ENCODE measurements at regions not wholly inside any gene's neighbourhood (a gene's known extent, or its start where the extent isn't known, plus 50 kb on each side); places are given as distances from the start of the nearest gene placed in this dataset.

- DNase-seq (ENCODE audit: low read depth): no peak
These were observed 120.3 kb upstream of the MYL2 start for GRCh38 chr12:111040690-111041089.

DNA sequence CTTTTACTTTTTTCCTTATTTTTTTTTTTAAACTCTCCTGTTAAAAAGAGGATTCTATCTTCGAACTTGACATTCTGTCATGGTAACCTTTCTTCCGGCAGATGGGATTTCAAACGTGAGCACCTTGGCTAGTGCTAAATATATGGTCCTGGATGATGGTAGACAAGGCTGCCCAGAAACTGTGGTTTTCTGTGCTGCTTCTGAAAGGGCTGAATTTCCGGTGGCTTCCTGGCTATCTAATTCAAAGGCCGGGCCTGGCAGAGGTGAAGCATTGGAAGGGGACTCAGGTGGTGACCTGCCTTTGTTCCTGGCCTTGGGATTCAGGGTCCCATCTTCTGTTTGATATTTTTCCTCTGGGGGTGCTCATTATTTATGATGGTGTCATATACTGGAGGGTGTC is 118.6 kb upstream of the MYL2 start:
- DNase-seq (ENCODE audit: low read depth): no peak

- no peak for DNase-seq (ENCODE audit: low read depth)
These were observed 117.7 kb upstream of the MYL2 start for GRCh38 chr12:111038077-111038476.

GRCh38 chr12:111037047-111037446 is 116.7 kb upstream of the MYL2 start:
- DNase-seq (ENCODE audit: low read depth): no peak

GRCh38 chr12:111035578-111036301 is 115.4 kb upstream of the MYL2 start:
- DNase-seq (ENCODE audit: low read depth): no peak

DNA sequence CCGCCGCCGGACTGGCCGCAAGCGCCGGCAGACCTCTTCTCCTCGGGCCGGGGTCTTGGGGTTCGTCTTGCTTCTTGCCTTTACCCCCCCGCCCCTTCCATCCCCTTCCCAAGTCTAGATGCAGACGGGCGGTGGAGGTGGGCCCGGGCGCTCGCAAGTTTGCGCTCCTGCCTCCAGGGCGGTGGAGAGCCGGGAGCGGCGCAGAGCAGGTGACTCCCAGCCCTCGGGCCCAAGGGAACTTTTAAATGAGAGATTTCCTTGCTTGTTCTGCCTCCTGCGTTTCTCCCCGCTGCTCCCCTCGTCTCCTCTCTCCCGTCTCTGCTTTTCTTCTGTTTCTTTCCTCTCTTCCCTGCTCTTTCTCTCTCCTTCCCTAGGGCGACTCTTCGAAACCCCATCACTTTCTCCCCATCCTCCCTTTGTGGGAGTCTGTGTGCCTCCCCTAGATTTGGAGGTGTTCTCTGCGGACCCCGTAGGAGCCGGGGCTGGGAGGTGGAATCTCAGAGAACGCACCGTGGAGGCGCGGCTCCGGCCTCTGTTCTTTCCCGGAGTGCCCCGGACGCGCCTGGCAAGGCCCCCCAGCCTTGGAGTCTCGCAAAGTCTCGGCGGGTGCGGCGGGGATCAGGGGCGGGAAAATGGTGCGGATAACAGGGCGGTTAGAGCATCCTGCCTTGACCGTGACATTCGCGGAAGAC is 114.7 kb upstream of the MYL2 start:
- no peak for DNase-seq (ENCODE audit: low read depth)

GRCh38 chr12:111034083-111034885 is 113.9 kb upstream of the MYL2 start, which contains the start of gene CUX2:
CUX2 (plus strand) TSS chr12:111034165.
- no peak for DNase-seq (ENCODE audit: low read depth)

DNA sequence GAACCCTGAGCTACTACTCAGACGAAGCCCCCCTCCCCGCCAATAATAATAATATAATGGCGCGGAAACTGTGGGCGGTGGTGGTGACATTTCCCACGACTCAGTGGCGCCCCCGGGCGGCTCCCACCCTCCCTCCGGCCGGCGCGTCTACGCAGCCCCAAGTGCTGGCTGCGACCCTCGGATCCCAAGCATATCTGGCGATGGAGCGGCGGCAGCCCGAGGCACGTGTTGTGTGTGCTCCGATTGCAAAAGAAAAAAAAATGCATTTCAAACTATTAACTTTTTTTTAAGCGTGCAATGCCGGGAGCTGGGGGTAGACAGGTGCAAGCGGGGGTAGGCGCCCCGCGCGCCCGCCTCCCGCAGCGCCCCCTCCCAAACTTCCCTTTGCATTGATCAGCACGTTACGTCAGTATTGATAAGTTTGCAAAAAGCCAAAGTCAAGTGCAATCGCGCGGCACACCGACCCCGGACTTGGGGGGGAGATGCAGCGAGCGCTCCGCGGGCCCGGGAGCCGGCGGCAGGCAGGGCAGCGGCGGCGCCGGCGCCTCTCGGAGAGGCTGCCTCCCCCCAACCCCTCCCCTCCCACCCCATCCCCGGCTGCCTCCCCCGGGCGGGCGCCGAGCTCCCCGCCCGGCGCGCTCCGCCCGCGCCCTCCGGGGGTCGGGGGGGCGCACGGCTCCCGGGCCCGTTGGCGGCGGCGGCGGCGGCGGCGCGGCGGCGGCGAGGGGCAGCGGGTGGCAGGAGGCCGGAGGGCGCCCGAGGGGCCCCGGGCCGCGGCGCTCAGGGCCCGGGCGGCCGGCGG is 113.1 kb upstream of the MYL2 start:
- no peak for DNase-seq (ENCODE audit: low read depth)

GRCh38 chr12:111032591-111032919 is 112.2 kb upstream of the MYL2 start:
- no peak for DNase-seq (ENCODE audit: low read depth)

DNA sequence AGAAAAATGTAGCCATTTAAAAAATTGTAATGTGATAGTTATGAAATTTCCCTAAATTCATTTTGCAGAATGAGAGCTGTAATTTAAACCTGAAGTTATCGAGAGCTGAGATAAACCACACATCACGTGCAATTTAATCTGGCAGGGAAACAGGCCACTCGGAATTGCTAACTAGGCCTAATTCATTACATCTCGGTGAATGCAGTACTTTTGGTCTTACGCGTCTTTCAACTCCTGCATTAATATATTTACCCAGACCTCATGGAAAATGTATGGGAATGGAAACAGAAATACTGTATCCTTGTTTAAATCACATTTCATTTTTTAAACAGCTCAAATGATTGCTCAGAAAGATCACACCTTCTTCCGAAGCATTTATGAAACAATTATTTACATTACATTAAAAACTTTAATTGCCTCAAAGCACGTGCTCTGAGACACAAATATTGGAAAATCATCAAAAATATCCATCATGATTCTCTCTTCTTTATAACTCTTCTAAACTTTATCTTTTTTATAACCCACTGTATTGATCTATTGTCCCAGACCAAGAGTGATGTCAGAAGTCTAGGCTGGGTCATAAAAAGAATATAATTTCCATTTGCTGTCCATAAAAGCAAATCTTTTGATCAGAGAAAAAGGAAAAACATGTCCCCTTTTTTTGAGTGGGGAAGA is 111.7 kb upstream of the MYL2 start:
- no peak for DNase-seq (ENCODE audit: low read depth)

DNA sequence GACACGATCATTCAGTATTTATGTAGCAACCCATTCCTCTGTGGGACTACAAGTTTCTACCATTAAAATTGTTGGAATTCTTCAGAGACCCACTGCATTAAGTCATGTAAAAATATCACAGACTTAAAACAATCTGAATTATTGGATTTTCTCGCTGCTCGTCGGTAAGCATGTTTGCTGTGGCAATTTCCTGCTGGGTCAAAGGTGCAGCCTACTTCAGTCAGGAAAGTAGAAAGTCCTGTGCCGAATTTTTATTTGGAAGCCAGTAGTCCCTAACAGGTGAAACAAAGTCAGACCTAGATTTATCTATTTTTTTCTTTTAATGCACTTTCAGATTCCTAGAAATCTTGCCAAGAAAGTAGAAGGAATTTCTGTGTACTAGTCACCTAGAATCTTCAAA is 110.4 kb upstream of the MYL2 start:
- no peak for DNase-seq (ENCODE audit: low read depth)

- no peak for DNase-seq (ENCODE audit: low read depth)
These were observed 109.4 kb upstream of the MYL2 start for GRCh38 chr12:111029732-111030131.

- no peak for DNase-seq (ENCODE audit: low read depth)
These were observed 108.9 kb upstream of the MYL2 start for GRCh38 chr12:111029305-111029704.

- DNase-seq (ENCODE audit: low read depth): no peak
These were observed 108.5 kb upstream of the MYL2 start for GRCh38 chr12:111028830-111029229.

- DNase-seq (ENCODE audit: low read depth): no peak
These were observed 107.1 kb upstream of the MYL2 start for GRCh38 chr12:111027431-111027830.

- DNase-seq (ENCODE audit: low read depth): no peak
These were observed 105.5 kb upstream of the MYL2 start for GRCh38 chr12:111025792-111026430.

DNA sequence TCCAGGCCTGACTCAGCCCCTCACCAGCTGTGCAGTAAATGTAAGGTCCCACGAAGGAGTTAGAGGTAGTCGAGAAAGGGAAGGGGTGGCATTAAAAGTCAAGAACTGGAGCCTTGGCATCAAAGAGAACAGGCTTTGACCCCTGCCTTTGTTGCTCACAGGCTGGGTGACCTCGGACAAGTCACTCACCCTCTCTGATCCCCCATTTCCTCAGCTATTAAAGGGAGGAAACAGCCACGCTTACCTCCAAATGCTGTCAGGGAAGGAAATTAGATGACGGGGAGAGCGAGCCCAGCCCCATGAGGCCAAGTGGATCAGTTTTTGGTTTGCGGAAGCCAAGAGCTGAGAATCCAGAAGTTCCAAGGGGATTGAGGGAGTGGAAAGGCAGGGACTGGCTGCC is 104.9 kb upstream of the MYL2 start:
- no peak for DNase-seq (ENCODE audit: low read depth)

GRCh38 chr12:111024205-111024801 is 103.9 kb upstream of the MYL2 start:
- DNase-seq (ENCODE audit: low read depth): no peak

DNA sequence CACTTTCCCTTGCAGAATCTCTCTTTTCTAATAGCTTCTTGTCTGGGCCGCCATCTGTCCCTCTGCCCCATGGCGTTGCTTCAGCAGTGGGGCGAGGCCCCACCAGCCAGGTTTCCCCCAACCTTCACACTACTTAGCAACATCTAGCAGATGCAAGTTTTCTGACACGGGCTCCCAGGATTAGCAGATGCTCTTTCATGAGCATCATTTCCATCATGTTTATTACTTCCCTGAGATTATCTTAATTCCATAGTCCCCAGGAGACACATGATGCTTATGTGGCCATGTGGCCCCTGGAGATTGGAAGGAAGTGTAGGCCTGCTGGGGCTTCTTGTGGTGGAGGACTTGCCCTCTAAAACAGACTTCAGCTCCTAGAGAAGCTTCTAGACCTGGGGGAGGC is 102.0 kb upstream of the MYL2 start:
- no peak for DNase-seq (ENCODE audit: low read depth)

GRCh38 chr12:111014547-111014946 is 94.2 kb upstream of the MYL2 start:
- DNase-seq (ENCODE audit: low read depth): no peak

GRCh38 chr12:111012918-111013317 is 92.5 kb upstream of the MYL2 start:
- DNase-seq (ENCODE audit: low read depth): no peak
